GM19463 (cell line): ENCODE measurements at regions not wholly inside any gene's neighbourhood (a gene's known extent, or its start where the extent isn't known, plus 50 kb on each side); places are given as distances from the start of the nearest gene placed in this dataset.
"Not testable (repeated sequence)": the region's sequence is repeated elsewhere in the genome, so short reads cannot be mapped to it uniquely, and the experiment has no call there.

ENCODE experiments used
- ATAC-seq: cut with Tn5 transposase; IDR thresholded peaks from one replicate; pipeline ENCODE4 v1.9.1; 2021; ENCODE audit warnings: mild to moderate bottlenecking, moderate library complexity; ENCODE audit not compliant: unreplicated experiment

DNA sequence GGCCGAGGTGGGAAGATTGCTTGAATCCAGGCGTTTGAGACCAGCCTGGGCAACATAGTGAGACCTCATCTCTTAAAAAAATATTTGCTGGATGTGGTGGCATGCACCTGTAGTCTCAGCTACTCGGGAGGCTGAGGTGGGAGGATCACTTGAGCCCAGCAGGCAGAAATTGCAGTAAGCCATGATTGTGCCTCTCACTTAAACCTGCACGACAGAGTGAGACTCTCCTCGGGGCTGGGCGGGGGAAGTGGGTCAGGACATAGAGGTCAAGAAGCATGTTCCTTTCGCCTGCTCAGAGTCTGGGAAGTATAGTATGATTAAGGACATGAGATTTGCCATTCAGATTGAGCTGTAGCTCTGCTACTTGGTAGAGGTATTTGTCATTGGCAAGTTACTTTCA lies 52.3 kb downstream of the SEPTIN7 start:
- not testable (repeated sequence) for ATAC-seq

DNA sequence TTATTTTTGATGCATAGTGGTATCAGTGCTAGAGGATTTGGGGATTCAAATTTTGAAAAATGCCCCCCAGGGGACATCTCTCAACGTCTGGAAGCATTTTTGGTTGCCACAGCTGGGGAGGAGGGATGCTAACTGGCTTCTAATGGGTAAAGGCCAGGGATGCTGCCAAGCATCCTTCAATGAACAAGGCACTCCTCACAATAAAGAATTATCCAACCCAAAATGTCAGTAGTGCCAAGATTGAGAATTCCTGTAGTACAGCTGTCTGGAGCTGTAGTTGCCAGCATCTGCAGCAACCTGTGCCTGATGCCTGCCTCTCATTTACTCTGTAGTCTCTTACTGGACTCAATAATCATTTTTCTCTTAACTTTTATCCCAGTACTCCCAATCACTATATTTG lies 53.5 kb downstream of the SEPTIN7 start:
- ATAC-seq, result no peak

DNA sequence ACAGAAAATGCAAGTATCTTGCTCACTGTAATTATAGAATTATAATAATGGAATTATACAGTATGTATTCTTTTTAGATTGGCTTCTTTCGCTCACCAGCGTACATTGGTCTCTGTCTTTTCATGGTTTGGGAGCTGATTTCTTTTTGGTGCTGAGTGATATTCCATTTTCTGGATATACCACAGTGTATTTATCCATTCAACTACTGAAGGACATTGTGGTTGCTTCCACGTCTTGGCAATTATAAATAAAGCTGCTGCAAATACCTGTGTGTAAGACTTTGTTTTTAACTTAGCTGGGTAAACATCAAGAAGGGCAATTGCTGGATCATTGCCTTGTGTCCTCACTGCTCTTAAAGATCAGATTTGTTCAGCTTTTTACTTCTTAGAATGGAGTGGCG lies 55.3 kb downstream of the SEPTIN7 start:
- no peak for ATAC-seq

DNA sequence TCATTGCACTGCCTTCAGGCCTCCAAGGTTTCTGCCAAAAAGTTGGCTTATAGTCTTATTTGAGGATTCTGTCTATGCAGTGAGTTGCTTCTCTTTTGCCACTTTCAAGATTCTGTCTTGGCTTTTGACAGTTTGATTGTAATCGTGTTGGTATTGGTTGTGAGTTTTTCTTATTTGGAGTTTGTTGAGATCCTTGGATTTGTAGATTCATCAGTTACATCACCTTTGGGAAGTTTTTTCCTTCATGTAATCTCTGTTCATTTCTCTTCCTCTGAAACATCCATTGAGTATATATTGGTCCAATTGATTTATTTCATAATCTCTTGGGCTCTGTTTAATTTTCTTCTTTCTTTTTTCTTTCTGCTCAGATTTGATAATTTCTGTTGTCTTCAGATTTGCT lies 59.8 kb downstream of the SEPTIN7 start:
- no peak for ATAC-seq

DNA sequence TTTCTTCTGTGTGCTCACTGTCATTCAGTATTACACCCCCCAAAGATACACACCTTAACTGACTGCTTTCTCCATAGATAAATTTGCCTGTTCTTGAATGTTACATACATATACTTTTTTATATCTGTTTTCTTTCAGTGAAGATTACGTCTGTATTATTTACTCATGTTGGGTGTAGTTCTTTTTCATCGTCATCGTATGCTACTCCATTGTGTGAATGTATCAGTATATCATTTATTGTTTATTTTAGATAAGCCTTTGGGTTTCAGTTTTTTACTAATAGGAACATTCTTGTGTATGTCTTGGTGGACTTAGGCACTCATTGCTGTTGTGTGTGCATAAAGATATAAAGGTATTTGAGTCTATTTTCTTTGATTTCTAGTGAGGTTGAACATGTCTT lies 64.4 kb downstream of the SEPTIN7 start:
- ATAC-seq, result no peak

DNA sequence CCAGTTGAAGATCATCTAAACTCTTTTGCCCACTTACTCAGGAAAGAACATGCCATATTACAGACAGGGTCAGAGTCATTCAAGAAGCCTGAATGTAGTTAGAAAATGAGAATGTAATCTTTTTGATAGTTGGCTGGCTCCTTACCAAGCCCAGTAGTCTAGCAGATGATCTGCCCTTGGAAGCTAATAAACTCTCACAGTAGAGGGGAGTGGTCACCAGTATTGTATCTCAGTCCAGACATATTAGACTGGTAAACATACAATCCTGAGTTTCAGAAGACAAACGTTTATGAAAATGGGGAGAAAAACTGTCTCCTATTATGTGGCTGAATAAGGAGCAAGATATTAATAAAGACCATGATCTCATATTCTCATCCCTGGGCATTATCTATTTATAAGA lies 65.3 kb downstream of the SEPTIN7 start:
- ATAC-seq, result no peak

DNA sequence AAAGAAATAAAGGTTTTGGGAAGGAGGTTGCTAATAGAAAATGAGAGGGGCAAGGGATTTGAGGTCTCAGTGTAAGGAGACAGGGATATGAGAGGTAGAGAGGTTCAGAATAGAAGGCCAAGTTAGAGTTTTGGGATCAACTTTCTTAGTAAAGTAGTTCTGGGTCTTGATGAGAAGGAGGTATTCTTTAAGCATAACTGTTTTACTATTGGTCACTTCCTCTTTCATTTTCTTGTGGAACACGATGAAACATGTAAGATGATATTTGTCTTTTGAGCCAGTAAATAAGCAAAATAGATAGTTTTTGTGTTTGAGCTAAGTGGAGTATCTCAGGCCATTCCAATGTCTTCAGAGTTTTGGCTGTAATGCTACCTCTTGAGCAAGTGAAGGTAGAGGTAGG lies 68.3 kb downstream of the SEPTIN7 start:
- ATAC-seq, result not testable (repeated sequence)

DNA sequence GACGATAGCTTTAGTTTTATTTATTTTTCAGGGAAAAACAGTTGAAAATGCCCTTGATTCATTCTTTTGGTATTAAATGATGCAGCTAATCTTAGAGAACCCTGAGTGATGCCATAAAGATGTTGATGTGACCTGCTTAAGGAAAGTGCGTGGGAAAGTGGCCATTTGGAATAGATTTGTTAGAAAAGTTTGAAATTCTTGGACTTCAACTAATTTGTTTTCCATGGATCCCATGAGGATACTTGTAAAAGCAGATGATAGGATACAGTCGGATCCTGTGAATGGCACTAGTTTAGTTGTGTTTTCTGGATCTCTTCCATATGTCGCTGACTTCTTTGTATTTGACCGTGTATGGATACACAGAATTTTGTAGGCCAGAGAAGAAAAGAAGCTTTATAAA lies 69.0 kb downstream of the SEPTIN7 start:
- ATAC-seq, result no peak

DNA sequence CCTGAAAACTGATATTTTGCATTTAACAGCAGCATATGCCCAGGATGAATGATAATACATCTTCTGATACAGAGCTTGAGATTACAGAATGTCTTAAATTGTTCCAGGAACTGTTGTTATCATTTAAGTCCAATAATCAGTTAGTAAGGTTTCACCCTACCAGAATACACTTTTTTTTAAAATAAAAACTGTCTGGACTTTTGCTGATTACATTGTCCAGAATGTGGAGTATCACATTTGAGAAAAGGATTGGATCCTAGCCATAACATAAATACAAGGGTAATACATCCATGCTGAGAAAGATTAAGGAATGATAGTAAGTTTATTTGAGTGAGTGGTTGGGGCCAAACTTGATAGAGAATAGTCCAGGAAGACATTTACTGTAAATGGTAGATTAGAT lies 71.0 kb downstream of the SEPTIN7 start:
- ATAC-seq, result no peak

DNA sequence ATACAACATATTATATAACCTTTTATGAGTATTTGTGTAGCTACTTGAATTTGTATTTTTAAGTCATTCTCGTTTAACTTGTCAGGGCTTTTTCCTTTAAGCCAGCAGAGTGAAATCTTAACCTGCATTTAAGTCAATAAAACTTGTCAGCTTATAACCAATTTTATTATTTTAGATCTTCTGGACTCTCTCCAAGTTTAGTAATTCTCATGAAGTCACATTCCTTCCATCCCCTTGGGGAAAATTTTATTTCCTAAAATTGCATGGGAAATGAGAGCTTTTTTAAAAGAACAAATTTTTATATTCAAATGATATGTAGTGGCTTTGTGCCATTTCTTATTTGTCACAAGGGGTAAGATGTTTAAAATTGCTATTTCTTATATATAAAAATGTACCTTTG lies 74.0 kb downstream of the SEPTIN7 start:
- ATAC-seq, result no peak

DNA sequence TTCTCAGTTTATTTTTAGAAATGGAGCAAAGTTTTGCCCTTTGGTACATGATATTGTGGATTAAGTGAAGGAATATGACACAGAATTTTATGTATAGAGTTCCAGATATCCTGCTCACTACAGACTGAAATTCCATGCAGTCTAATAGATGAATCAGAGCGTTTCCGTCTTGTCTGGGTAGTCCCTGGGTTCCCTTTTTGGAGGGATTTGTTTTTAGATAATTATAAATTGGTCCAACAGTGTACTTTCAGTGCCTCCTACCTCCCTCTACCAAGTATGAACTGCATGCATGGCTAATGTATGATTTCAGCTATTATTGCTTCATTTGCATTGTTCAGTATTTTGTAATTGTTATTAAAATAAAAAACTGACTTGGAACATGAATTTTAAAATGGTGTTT lies 74.4 kb downstream of the SEPTIN7 start:
- no peak for ATAC-seq

DNA sequence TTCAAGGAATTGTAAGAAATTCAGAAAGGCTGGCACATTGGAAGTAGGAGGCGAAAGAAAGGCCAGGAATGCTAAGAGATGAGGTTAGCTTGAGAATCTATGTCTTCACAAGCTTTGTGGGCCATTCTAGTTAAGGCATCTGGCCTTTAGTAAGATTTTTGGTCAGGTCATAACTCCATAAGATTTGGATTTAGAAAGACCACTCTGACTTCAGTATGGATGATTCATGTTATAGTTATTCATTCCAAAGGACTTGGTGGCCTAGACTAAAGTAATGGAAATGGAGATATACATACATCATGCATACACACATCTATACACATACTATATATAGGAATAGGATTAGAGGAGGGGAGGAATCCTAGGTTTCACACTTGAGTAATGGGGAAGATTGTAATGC lies 77.5 kb downstream of the SEPTIN7 start:
- no peak for ATAC-seq

DNA sequence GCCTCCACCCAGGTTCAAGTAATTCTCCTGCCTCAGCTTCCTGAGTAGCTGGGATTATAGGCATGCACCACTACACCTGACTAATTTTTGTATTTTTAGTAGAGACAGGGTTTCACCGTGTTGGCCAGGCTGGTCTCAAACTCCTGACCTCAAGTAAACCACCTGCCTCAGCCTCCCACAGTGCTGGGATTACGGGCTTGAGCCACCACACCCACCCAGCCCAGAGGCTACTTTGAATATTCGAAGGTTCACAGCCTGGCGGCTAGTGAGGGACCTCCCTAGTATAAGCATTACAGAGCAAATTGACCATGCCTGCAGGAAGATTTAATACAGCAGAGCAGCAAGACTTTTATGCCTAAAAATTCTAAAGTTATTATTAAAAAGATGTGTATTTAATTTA lies 86.6 kb downstream of the SEPTIN7 start:
- ATAC-seq, result not testable (repeated sequence)

DNA sequence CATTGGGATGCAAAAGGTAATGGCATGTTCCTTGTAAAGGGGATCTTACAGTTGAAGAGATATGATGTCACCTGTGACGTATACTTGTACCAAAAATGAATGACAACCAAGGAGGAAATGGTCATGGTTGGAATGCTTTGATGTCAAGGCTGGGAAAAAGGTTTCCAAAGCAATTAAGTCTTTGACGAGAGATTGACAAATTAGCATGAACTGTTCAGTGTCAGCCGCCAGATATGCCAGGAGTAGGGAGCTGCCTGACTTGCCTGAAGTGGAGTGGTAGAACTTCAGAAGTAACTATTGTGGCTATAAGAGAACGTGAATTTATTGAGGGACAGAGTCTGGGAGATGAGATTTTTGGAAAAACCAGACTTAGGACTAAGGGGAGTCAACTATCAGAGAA lies 88.1 kb downstream of the SEPTIN7 start:
- ATAC-seq, result no peak

DNA sequence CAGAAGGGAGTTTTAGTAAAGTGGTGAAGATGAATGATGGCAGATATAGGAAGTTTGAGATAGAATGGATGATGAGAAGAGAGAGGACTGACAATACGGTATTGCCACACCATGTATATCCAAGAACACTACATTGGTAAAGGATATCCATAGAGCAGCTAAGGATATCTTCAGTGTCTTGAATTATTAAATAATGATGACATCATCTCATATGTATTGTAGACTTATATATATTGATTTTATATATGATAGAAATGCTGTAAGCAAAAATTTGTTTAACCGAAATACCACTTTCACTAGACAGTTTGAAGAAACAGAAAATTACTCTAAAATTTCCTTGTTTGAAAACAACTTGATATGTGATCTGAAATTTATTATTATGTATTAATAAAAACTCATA lies 89.0 kb downstream of the SEPTIN7 start:
- ATAC-seq, result no peak

DNA sequence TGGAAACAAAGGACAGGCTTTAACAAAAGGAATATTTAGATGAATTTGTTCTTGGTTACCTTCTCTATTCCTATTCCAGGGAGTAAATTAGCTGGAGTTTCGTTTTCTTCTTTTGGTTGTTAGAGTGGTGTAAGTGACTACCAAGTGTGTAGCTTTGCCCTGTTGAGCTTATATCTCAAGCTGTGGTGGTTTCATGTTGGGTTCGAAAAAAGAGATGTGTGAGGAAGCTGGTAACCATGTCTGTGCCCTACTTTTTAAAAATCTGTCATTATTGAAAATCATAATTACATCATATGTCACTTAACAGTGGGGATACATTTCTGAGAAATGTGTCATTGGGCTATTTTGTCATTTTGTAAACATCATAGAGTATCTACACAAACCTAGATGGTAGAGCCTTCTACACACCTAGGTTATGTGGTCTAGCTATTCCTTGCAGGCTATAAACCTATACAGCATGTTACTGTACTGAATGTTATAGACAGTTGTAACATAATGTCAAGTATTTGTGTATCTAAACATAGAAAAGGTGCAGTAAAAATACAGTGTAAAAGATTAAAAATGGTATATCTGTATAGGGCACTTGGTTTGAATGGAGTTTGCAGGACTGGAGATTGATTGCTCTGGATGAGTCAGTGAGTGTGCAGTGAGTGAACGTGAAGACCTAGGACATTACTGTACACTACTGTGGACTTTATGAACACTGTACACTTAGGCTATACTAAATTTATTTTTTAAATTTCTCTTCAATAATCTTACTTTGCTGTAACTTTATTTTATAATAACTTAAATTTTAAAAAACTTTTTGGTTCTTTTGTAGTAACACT lies 90.4 kb downstream of the SEPTIN7 start:
- ATAC-seq, result no peak

DNA sequence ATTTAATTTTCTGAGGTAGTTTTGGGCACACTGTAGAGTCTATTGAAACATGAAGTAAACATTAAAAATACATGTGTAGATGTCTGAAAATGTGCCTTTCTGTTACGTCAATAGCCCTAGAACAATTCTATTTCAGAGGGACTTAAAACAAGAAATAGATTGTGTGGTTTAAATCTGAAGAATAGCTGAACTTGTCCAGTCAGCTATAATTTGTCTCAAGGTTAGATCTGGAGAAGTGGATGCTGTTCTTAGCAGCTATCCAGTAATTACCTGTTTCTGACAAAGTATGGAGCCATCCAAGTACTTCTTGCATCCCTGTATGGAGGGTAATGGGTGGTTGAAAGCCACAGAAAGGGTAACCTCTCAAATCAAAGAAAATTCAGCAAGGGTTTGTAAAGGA lies 92.8 kb downstream of the SEPTIN7 start:
- ATAC-seq, result no peak

DNA sequence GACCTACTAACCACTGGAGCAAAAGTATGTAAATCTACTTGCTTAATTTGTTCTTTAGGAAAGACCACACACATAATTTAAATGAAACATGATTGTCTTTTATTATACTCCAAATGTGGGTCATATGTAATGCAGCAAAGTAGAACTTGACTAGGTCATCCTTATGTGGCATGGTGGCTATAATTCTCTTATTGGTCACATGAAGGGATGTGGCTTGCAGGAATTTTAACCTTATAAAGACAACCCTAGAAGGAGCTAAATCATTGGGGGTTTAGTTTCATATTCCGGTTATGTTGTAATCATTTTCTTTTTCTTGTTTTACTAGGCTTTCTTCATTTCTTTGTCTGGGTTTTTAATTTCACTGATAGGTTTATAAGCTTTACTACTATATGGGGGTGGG lies 93.9 kb downstream of the SEPTIN7 start:
- no peak for ATAC-seq

DNA sequence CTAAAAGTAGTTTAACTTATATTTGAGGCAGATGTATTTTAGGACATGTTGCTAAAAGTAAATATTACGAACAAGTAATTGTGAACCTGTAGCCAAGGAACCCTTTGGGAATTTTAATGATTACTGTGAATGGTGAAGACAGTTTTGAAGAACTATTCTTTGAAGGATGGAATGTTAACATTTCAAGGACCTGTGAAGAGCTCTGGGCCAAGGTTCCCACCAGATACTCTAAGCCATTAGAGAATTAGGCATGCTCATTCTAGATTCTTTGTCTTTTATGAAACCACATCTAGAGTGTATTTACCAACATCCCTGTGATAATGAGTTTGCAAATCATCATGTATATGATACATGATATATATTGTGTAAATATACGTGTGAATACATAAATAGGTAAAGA lies 99.8 kb downstream of the SEPTIN7 start:
- no peak for ATAC-seq

DNA sequence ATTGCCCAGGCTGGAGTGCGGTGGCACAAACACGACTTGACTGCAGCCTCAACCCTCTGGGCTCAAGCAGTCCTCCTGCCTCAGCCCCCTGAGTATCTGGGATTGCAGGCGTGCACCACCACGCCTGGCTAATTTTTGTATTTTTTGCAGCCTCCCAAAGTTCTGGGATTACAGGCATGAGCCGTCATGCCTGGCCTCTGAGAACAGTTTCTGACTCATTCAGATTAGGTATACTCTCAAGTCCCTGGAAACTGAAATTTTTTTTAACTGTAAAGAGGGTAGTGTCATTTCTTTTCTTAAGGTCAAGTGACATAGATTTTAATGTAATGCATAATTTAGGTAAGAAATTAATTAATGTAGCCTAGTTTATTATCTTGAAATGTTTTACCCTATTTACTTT lies 104.7 kb downstream of the SEPTIN7 start:
- no peak for ATAC-seq

DNA sequence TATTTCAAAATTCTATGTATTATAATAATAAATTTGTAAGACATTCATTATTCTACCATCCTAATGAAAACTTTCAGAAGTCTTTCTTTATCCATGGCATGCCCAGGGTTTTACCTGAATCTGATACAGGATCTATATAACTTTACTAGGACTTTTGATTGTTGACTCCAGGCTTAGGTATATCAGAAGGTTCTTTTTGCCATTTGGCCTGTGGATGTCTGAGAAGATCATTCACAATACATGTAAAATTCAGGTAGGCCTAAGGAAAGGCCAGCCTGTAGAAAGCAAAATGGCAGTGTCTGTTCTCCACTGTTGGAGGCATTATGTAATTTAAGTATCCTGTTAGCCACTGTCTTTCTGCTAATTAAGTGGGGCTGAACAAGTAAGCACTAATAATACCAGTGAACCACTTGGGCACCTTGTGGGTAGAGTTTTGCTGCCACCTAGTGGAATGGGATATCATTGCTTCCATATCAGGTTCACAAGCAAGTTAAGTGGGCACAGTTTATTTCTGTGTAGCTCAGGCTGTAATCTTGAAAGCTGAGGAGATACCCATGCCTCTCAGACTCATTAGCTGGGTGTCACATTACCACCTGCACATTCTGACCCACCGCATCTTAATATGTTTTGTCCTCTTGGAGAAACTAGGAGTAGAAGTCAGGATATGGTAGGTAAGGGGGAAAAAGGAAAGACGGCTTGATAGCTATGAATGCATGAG lies 105.5 kb downstream of the SEPTIN7 start:
- ATAC-seq, result peak; percentile 90
